Right renal pelvis (tissue), 4 donors: ENCODE measurements at regions not wholly inside any gene's neighbourhood (a gene's known extent, or its start where the extent isn't known, plus 50 kb on each side); places are given as distances from the start of the nearest gene placed in this dataset.
"Not testable (repeated sequence)": the region's sequence is repeated elsewhere in the genome, so short reads cannot be mapped to it uniquely, and the experiment has no call there.

Experiments used
- DNase-seq, 4 donors: peaks; one replicate each; pipeline ENCODE4 v3.0.0-alpha.2; 2013; ENCODE audit warnings: low read depth in 4 of 4, low spot score in 3 of 4, missing footprints in 1 of 4

- DNase-seq: not testable (repeated sequence)
These were observed 491.8 kb upstream of the AUTS2 start for GRCh38 chr7:69106449-69106848.

DNA sequence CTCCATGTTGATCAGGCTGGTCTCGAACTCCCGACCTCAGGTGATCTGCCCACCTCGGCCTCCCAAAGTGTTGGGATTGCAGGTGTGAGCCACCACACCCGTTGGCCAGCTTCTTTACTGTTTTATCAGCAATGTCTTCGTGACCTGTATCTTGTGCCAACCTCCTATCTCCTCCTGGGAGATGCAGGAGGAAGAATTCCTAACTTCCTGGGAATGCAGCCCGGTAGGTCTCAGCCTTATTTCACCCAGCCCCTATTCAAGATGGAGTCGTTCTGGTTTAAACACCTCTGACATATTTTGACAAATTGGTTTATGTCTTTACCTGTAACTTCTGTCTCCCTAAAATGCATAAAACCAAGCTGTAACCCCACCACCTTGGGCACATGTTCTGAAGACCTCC lies 491.3 kb upstream of the AUTS2 start:
- not testable (repeated sequence) for DNase-seq

GRCh38 chr7:69108097-69108496 lies 490.2 kb upstream of the AUTS2 start:
- no peak for DNase-seq

DNA sequence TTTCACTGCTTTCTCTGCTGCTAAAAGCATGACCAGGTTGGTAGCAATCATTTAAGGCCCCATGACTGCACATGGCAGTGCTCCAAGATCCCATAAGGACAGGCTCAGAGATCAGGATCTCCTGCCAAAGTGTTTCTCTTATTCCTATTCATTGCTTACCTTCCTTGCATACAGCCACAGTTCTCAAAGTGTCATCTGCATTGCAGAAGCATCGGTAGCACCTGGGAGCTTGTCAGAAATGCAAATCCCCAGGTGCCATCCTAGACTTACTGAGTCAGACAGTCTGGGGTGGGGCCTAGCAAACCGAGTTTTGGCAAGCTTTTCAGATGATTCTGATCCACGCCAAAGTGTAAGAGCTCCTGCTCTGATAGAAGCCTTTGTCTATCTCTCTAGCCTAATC lies 489.0 kb upstream of the AUTS2 start:
- DNase-seq: no peak

DNA sequence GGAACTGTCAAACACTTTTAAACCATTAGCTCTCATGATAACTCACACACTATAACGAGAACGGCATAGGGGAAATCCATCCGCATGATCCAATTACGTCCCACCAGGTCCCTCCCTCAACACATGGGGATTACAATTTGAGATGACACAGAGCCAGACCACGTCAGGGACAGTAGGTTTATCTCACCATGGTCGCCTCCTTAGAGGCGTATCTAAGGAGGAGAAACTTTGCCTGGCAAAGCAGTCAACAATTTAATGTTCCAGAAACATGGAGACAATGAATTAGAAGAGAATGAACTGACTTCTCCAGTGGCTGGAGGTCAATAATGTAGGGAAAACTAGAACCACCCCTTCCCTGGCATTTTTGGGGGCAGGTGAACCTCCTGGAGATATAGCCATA lies 488.4 kb upstream of the AUTS2 start:
- no peak for DNase-seq

- DNase-seq: no peak
These were observed 487.7 kb upstream of the AUTS2 start for GRCh38 chr7:69110450-69111050.

GRCh38 chr7:69114374-69114773 lies 483.9 kb upstream of the AUTS2 start:
- no peak for DNase-seq

- DNase-seq: no peak
These were observed 482.5 kb upstream of the AUTS2 start for GRCh38 chr7:69115788-69116187.

GRCh38 chr7:69116196-69116595 lies 482.1 kb upstream of the AUTS2 start:
- not testable (repeated sequence) for DNase-seq

DNA sequence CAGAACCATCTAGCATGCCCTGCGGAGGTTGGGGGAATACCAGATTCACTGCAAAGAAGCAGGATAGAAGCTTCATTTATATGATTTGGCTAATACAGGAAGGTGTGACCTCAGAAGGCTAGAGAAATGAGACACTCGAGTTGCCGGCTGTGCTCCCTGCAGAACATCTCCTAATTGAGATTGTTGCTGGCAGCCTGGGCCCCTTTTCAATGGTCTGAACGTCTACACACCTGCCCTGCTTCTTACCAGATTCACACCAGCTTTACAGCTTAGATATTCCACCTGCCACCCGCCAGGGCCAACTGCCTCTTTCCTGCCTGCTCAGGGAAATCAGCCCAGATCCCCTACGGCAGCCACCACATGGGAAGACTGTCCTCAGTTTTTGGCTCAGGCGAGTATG lies 475.3 kb upstream of the AUTS2 start:
- no peak for DNase-seq

- no peak for DNase-seq
These were observed 471.3 kb upstream of the AUTS2 start for GRCh38 chr7:69126896-69127479.

- no peak for DNase-seq
These were observed 468.8 kb upstream of the AUTS2 start for GRCh38 chr7:69129524-69129923.

- DNase-seq: no peak
These were observed 468.3 kb upstream of the AUTS2 start for GRCh38 chr7:69129951-69130350.

- DNase-seq: no peak
These were observed 467.9 kb upstream of the AUTS2 start for GRCh38 chr7:69130396-69130795.

DNA sequence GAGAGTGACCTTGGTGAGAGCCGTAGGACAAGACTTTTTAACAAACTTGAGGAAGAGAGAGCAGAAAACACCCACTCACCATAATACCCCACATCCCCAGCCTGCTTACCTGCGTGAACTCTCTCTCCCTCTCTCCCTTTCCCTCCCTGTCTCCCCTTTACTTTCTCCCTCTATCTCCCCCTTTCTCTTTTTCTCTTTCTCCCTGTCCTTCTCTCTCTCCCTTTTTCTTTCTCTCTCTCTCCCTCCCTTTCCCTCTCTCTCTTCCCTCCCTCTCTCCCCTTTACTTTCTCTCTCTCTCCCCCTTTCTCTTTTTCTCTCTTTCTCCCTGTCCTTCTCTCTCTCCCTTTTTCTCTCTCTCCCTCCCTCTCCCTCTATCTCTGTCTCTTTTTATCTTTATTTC lies 464.0 kb upstream of the AUTS2 start:
- DNase-seq: no peak

- DNase-seq: no peak
These were observed 450.6 kb upstream of the AUTS2 start for GRCh38 chr7:69147631-69148030.

DNA sequence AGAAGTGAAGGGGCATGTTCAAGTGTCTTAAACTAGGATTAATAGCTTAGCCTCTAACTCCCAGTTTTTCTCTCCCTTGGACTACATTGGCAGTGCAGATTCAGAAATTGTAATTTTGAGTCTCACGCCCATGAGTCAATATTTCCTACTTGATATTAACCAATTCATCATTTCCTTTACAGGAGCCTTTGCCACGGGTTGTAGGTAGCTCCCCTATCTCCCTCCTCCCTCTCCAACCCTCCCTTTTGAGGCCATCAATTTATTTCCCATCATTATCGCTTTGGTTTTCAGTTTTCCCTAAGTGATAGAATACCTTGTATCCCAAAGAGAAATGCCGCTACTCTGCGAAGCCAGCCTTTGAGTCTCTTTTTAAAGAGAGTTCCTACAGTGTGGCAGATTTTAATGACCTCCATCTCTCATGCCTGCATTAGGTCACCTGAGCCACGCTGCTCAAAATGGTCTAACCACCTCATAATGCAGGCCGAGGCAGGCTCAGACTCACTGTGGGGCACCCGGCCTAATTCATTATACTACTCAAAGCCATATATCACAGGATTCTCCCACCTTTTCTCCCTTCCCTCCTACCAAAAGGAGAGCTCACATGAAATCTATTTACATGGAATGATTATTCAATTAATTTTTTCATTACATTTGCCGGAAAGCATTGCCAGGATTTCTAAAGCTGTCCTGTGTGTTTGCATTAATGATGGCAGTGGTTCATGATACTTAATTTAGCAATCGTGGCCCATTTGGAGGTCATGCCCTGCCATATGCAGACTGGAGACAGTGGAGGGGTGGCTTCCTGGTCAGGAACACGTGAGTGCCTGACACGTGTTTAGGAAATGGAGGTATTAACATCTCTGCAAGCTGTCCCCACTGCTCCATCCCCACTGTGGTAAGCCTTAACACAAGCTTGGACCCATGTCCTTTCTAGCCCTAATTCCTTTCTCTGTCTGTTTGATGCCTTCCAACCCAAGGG lies 448.2 kb upstream of the AUTS2 start:
- DNase-seq: no peak

DNA sequence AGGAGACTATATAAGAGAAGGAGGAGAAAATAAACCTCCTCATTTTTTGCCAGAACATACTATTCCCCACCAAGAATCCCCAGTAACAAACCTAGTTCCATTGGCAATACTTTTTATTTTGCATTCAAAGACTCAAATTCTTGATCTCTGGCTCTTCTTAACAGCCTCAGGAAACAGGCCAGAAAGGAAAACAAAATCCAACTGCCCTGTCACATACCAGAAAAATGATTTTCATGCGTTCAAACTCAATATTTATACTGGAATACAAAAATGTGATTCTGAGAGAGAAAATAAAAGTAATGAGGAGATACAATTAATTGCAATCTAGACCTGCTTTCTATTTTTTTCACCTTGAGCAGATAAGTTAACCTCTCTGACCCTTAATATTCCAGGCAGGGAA lies 435.9 kb upstream of the AUTS2 start:
- no peak for DNase-seq

- DNase-seq: no peak
These were observed 435.2 kb upstream of the AUTS2 start for GRCh38 chr7:69162931-69163670.

DNA sequence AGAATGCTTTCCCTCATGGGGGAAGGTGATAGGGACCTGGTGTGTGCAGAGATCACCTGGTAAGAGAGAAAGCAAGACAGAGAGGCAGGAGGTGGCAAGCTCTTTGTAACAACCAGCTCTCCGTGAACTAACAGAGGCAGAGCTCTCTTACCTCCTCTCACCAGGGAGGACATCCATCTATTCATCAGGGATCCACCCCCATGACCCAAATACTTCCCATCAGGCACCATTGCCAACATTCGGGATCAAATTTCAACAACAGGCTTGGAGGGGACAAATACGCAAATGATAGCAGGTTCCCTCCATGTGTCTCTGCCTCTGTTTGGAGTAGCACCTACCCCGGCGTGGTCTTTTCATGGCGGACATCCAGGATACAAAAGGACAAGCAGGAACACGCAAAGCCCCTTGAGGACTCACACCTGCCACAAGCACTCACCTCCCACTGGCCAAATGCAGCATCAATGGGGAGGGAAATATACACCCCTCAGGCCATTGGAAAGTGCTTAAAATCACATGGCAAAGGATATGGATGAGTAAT lies 431.2 kb upstream of the AUTS2 start:
- DNase-seq: no peak

DNA sequence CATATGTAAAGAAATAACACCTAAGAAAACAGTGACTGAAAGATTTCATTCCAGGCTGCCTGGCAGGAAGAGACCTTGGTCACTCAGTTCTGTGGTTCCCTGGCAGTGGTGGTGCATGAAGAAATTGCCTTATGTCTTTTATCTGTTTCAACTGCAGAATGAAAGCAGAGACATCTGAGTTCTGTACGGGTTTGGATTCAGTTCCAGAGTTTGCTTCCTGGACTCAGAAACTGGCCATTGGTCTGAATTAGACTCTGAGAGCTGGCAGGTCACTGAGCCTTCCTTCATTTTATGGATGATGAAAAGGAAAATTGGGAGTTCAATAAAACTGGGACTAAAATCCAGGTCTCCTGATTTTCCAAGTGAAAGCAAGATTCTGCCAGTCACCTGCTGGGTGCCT lies 428.9 kb upstream of the AUTS2 start:
- no peak for DNase-seq
